Activated B cell treated with CpG ODN at 0.5 μM for 24 hours (primary cell): ENCODE measurements at regions not wholly inside any gene's neighbourhood (a gene's known extent, or its start where the extent isn't known, plus 50 kb on each side); places are given as distances from the start of the nearest gene placed in this dataset.
"Not testable (repeated sequence)": the region's sequence is repeated elsewhere in the genome, so short reads cannot be mapped to it uniquely, and the experiment has no call there.

ENCODE experiments used
- ATAC-seq: fragments of 200-7000 bp; cut with Tn5 transposase; one replicate; pipeline ENCODE4 v1.10.0; 2021; ENCODE audit warnings: low read depth, mild to moderate bottlenecking, moderate library complexity
- CTCF ChIA-PET: fragments of 350-600 bp; sonication (Branson Sonifier 250); formaldehyde crosslinking; loops from one replicate; lab custom pipeline; 2021; ENCODE audit warnings: antibody characterized with exemption; lab: Charles Lee
- POLR2A ChIA-PET: fragments of 350-600 bp; sonication (Branson Sonifier 250); formaldehyde crosslinking; loops from one replicate; lab custom pipeline; 2021; ENCODE audit warnings: antibody characterized with exemption; lab: Charles Lee
- DNase-seq: peaks from one replicate; pipeline ENCODE4 v3.0.0; 2022
- H3K27ac Mint-ChIP-seq: one replicate; pipeline ENCODE4 v1.8.0; 2020; ENCODE audit warnings: mixed read lengths
- H3K27me3 Mint-ChIP-seq: one replicate; pipeline ENCODE4 v1.8.0; 2021; ENCODE audit warnings: mixed read lengths
- H3K36me3 Mint-ChIP-seq: one replicate; pipeline ENCODE4 v1.8.0; 2021; ENCODE audit warnings: low read depth, mixed read lengths
- H3K4me1 Mint-ChIP-seq: one replicate; pipeline ENCODE4 v1.8.0; 2021; ENCODE audit warnings: mixed read lengths
- H3K4me3 Mint-ChIP-seq: one replicate; pipeline ENCODE4 v1.8.0; 2020; ENCODE audit warnings: mild to moderate bottlenecking, mixed read lengths
- H3K9me3 Mint-ChIP-seq: one replicate; pipeline ENCODE4 v1.8.0; 2020; ENCODE audit warnings: mixed read lengths
- CTCF ChIP-seq: fragments of 200-600 bp; IDR thresholded peaks from one replicate; pipeline ENCODE4 v1.8.0; 2022; ENCODE audit warnings: antibody characterized with exemption, mild to moderate bottlenecking
- intact Hi-C: fragments of 100-400 bp; cut with micrococcal nuclease; formaldehyde crosslinking; loops from one replicate; pipeline ENCODE4 v1.15.1; 2024

GRCh38 chr16:27627136-27627535, 77.2 kb downstream of the KATNIP start:
- Mint-ChIP-seq H3K27ac (no peak overlapping the region), H3K4me1 (peaks cover 8% of the 10 kb centered on the region), H3K36me3 (peaks cover 30% of the 10 kb centered on the region), H3K9me3 (no peaks in the 10 kb centered on the region), H3K27me3 (no peaks in the 10 kb centered on the region), H3K4me3 (no peak overlapping the region)
- ATAC-seq (no peak), DNase-seq (no peak)
- POLR2A ChIA-PET = no interaction called here
- intact Hi-C loops = no loop called here
- CTCF ChIA-PET = no interaction called here
- no peak for TF ChIP-seq CTCF

GRCh38 chr16:27628241-27628942, 78.4 kb downstream of the KATNIP start:
- Mint-ChIP-seq H3K4me1 (peaks cover 6% of the 10 kb centered on the region), H3K27ac (no peak overlapping the region), H3K27me3 (no peaks in the 10 kb centered on the region), H3K4me3 (no peak overlapping the region), H3K36me3 (peaks cover 29% of the 10 kb centered on the region), H3K9me3 (no peaks in the 10 kb centered on the region)
- no peak for ATAC-seq
- ChIA-PET POLR2A (interaction anchor here (0.6 kb wide), 1 partner anchor 522 kb away, joined by 6 read pairs; no protein-coding TSS in a partner anchor), CTCF (no interaction called here)
- no peak for DNase-seq
- intact Hi-C loops = no loop called here
- no peak for TF ChIP-seq CTCF

GRCh38 chr16:27628943-27629462, 79.1 kb downstream of the KATNIP start:
- DNase-seq, H3K27me3 Mint-ChIP-seq, intact Hi-C loops, H3K9me3 Mint-ChIP-seq, CTCF ChIA-PET, ATAC-seq, H3K4me1 Mint-ChIP-seq, H3K4me3 Mint-ChIP-seq, H3K27ac Mint-ChIP-seq: not testable (repeated sequence)
- POLR2A ChIA-PET = interaction anchor here (0.6 kb wide), 1 partner anchor 522 kb away, joined by 6 read pairs; no protein-coding TSS in a partner anchor
- peaks cover 30% of the 10 kb centered on the region for H3K36me3 Mint-ChIP-seq

- intact Hi-C loops = no loop called here
- no peaks in the 10 kb centered on the region for H3K27me3 Mint-ChIP-seq
- H3K9me3 Mint-ChIP-seq = no peaks in the 10 kb centered on the region
- no peak for DNase-seq
- H3K36me3 Mint-ChIP-seq = peaks cover 39% of the 10 kb centered on the region
- no peak for ATAC-seq
- H3K4me1 Mint-ChIP-seq = no peaks in the 10 kb centered on the region
- POLR2A ChIA-PET = no interaction called here
- CTCF ChIA-PET = no interaction called here
- no peak for TF ChIP-seq CTCF
- H3K4me3 Mint-ChIP-seq = no peak overlapping the region
- no peak overlapping the region for H3K27ac Mint-ChIP-seq
These were observed 82.3 kb downstream of the KATNIP start for GRCh38 chr16:27632216-27632615.

GRCh38 chr16:27633221-27633620, 83.3 kb downstream of the KATNIP start:
- CTCF ChIA-PET = no interaction called here
- POLR2A ChIA-PET = no interaction called here
- DNase-seq (no peak), ATAC-seq (no peak)
- Mint-ChIP-seq H3K27me3 (no peaks in the 10 kb centered on the region), H3K36me3 (peaks cover 41% of the 10 kb centered on the region), H3K4me3 (no peak overlapping the region), H3K27ac (no peak overlapping the region), H3K9me3 (no peaks in the 10 kb centered on the region), H3K4me1 (no peaks in the 10 kb centered on the region)
- intact Hi-C loops = no loop called here
- TF ChIP-seq CTCF = no peak
